GM12878 (cell line): ENCODE measurements at regions not wholly inside any gene's neighbourhood (a gene's known extent, or its start where the extent isn't known, plus 50 kb on each side); places are given as distances from the start of the nearest gene placed in this dataset.

ENCODE experiments used
- ATAC-seq: fragments of 200-7000 bp; cut with Tn5 transposase; 3 replicates; pipeline ENCODE4 v1.9.1; 2020; ENCODE audit warnings: mild to moderate bottlenecking, moderate library complexity
- BruUV-seq: library from RNA; stranded (reverse); fragments of 400-500 nt; replicated peaks from 2 replicates; lab custom pipeline; 2021; lab: Mats Ljungman, UMichigan
- CTCF ChIA-PET: fragments of 300-600 bp; sonication (Branson Sonifier 250); formaldehyde crosslinking; extraction: SDS; loops from one replicate; lab custom pipeline; 2021; ENCODE audit warnings: inconsistent platforms; lab: Yijun Ruan, JAX
- POLR2A ChIA-PET: fragments of 350-600 bp; formaldehyde crosslinking; extraction: SDS; loops from one replicate; lab custom pipeline; 2021; ENCODE audit warnings: inconsistent platforms; lab: Charles Lee
- RAD21 ChIA-PET: fragments of 300-600 bp; sonication (Branson Sonifier 250); formaldehyde crosslinking; loops from one replicate; lab custom pipeline; 2023; ENCODE audit warnings: antibody characterized with exemption; ENCODE audit not compliant: unreplicated experiment; lab: Charles Lee
- SMC1A ChIA-PET: fragments of 300-600 bp; sonication (Branson Sonifier 250); formaldehyde crosslinking; loops from one replicate; lab custom pipeline; 2023; ENCODE audit not compliant: unreplicated experiment, uncharacterized antibody; lab: Charles Lee
- DNase-seq: peaks from one replicate; pipeline ENCODE4 v3.0.0-alpha.2; 2011; ENCODE audit warnings: low read depth, low spot score
- FAIRE-seq: peaks from 3 replicates; lab custom pipeline; 2011; peaks lifted over from hg19 to GRCh38; lab: Jason Lieb, UNC
- H2AFZ ChIP-seq: 2 replicates; pipeline ENCODE4 v1.6.0; 2011; ENCODE audit warnings: low read depth, low read length, control low read depth; ENCODE audit not compliant: control insufficient read depth
- H3K27ac ChIP-seq: 2 replicates; pipeline ENCODE4 v1.5.1; 2011; ENCODE audit warnings: control low read depth; ENCODE audit not compliant: control insufficient read depth, insufficient read depth
- H3K27me3 ChIP-seq, 2 experiments: replicated peaks in 1 of 2; 2 replicates each; pipeline versions ENCODE4 v1.6.0 to v1.6.1; 2011; ENCODE audit warnings: low read length in 1 of 2; ENCODE audit not compliant: control insufficient read depth in 2 of 2, insufficient read depth in 2 of 2
- H3K36me3 ChIP-seq, 2 experiments: 2 replicates each; pipeline ENCODE4 v1.5.1; 2011; ENCODE audit warnings: low read length in 1 of 2; ENCODE audit not compliant: control insufficient read depth in 2 of 2, insufficient read depth in 2 of 2
- H3K4me1 ChIP-seq: 2 replicates; pipeline ENCODE4 v1.6.1; 2011; ENCODE audit warnings: mild to moderate bottlenecking, low read length, moderate library complexity, mixed read lengths; ENCODE audit not compliant: control insufficient read depth, insufficient read depth
- H3K4me2 ChIP-seq: 2 replicates; pipeline ENCODE4 v1.6.0; 2011; ENCODE audit warnings: control low read depth; ENCODE audit not compliant: control insufficient read depth, insufficient read depth
- H3K4me3 ChIP-seq: fragments of 200-600 bp; sonication (generic); 2 replicates; pipeline ENCODE4 v1.5.1; 2016
- H3K79me2 ChIP-seq: 2 replicates; pipeline ENCODE4 v1.6.0; 2011; ENCODE audit warnings: low read length; ENCODE audit not compliant: control insufficient read depth, insufficient read depth
- H3K9ac ChIP-seq: 2 replicates; pipeline ENCODE4 v1.8.0; 2011; ENCODE audit warnings: low read length, control low read depth, mixed read lengths; ENCODE audit not compliant: control insufficient read depth, insufficient read depth
- H3K9me3 ChIP-seq: replicated peaks from 3 replicates; pipeline ENCODE4 v1.5.1; 2011; ENCODE audit warnings: mild to moderate bottlenecking, low read length; ENCODE audit not compliant: control insufficient read depth, insufficient read depth
- H4K20me1 ChIP-seq: 2 replicates; pipeline ENCODE4 v1.6.0; 2011; ENCODE audit not compliant: control insufficient read depth, insufficient read depth
- CHD1 ChIP-seq: IDR thresholded peaks from 2 replicates; pipeline ENCODE4 v1.6.1; 2012; ENCODE audit warnings: low read depth, low read length, improper control_type of control experiment
- CREM ChIP-seq: IDR thresholded peaks from 2 replicates; pipeline ENCODE4 v1.6.1; 2014; ENCODE audit warnings: antibody characterized with exemption, low read depth
- ETV6 ChIP-seq, 2 experiments: fragments of 450-650 bp in 1 of 2; IDR thresholded peaks in 1 of 2; conservative IDR thresholded peaks in 1 of 2; 2 replicates each; pipeline ENCODE4 v1.6.1; 2014; ENCODE audit warnings: antibody characterized with exemption in 1 of 2, borderline replicate concordance in 1 of 2, low read depth in 1 of 2, mild to moderate bottlenecking in 1 of 2, moderate library complexity in 1 of 2
- EZH2 ChIP-seq: IDR thresholded peaks from 2 replicates; pipeline ENCODE4 v1.6.1; 2012; ENCODE audit warnings: low read depth, mild to moderate bottlenecking, control low read depth, inconsistent platforms, low read length, borderline replicate concordance; ENCODE audit not compliant: control insufficient read depth
- FOS ChIP-seq: IDR thresholded peaks from 3 replicates; pipeline ENCODE4 v1.6.1; 2011; ENCODE audit warnings: borderline replicate concordance; ENCODE audit not compliant: insufficient read length; ENCODE audit errors: extremely low read depth
- KAT2A ChIP-seq: conservative IDR thresholded peaks from 2 replicates; pipeline ENCODE4 v1.6.1; 2011; ENCODE audit warnings: low read depth, low read length; ENCODE audit not compliant: control insufficient read depth
- NFIC ChIP-seq: IDR thresholded peaks from 2 replicates; pipeline ENCODE4 v1.6.1; 2012; ENCODE audit warnings: low read depth, mild to moderate bottlenecking, inconsistent platforms, low read length, moderate library complexity
- PML ChIP-seq: IDR thresholded peaks from 2 replicates; pipeline ENCODE4 v1.6.1; 2012; ENCODE audit warnings: low read length, inconsistent platforms
- POLR2AphosphoS2 ChIP-seq: IDR thresholded peaks from 2 replicates; pipeline ENCODE4 v1.6.1; 2011; ENCODE audit warnings: low read depth, mild to moderate bottlenecking, low read length, improper control_type of control experiment, moderate library complexity
- SIX5 ChIP-seq: IDR thresholded peaks from 2 replicates; pipeline ENCODE4 v1.6.1; 2011; ENCODE audit warnings: mild to moderate bottlenecking, low read depth, low read length, moderate library complexity; ENCODE audit not compliant: severe bottlenecking
- SPI1 ChIP-seq: IDR thresholded peaks from 2 replicates; pipeline ENCODE4 v1.6.1; 2011; ENCODE audit warnings: low read depth, mild to moderate bottlenecking, low read length, moderate library complexity, borderline replicate concordance; ENCODE audit not compliant: insufficient read depth
- WGBS: methylation state at CpG from one replicate; pipeline ENCODE4 v1.1.6; 2016; ENCODE audit warnings: low lambda C conversion rate; ENCODE audit not compliant: insufficient replicate concordance, insufficient coverage; ENCODE audit errors: missing lambda C conversion rate; 5-methylcytosine and 5-hydroxymethylcytosine counted together
- in situ Hi-C: fragments of 300-500 bp; cut with MboI; formaldehyde crosslinking; loops from 9 replicates; pipeline ENCODE4 v1.14.3; 2018; ENCODE audit warnings: mixed read lengths
- intact Hi-C: fragments of 100-400 bp; cut with micrococcal nuclease; formaldehyde crosslinking; loops from one replicate; pipeline ENCODE4 v1.14.2; 2022; ENCODE audit not compliant: unreplicated experiment
- TF ChIP-seq, protein P1 (sequence below): IDR thresholded peaks from 2 replicates; pipeline ENCODE4 v1.6.1; 2011; ENCODE audit warnings: borderline replicate concordance, low read depth, mild to moderate bottlenecking, moderate library complexity, low read length; ENCODE audit not compliant: insufficient read depth, poor library complexity, severe bottlenecking
- TF ChIP-seq, protein P2 (sequence below): fragments of 450-650 bp; IDR thresholded peaks from 2 replicates; pipeline ENCODE4 v1.6.1; 2018; ENCODE audit warnings: mild to moderate bottlenecking, low read depth, moderate library complexity; ENCODE audit not compliant: partially characterized antibody
- TF ChIP-seq, protein P3 (sequence below), 3 experiments: IDR thresholded peaks in 2 of 3; conservative IDR thresholded peaks in 1 of 3; 2 replicates each; pipeline ENCODE4 v1.5.1; 2011; ENCODE audit warnings: low read depth in 3 of 3, low read length in 3 of 3, mild to moderate bottlenecking in 3 of 3, control low read depth in 2 of 3, moderate library complexity in 2 of 3, inconsistent platforms in 1 of 3, mixed read lengths in 1 of 3; ENCODE audit not compliant: control insufficient read depth in 2 of 3, insufficient read depth in 1 of 3; ENCODE audit errors: extremely low read depth in 1 of 3

DNA sequence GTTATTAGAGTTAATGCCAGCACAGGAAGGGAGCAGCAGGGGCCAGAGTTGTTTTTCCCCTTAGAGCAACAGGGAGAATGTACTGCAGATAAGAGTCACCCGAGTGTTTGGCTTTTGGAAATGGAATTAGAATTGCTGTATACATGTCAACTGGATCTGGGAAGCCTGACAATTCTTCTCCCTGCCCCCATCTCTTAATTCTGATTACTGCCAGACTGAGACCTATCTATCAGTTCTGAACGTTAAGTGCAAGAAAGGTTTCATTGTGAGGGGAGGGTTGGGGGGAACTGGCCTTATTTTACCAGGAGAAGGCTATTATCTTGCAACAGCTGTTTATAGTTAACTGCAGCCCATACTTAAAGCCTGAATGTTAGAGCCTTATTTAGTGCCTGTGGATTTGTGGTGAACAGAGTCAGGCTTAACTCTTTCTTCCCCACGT is 424.5 kb upstream of the CDH11 start:
- H2AFZ ChIP-seq, result no peak overlapping the region
- FAIRE-seq, result no peak
- in situ Hi-C loops, result loop anchor here (10.0 kb wide), 1 partner anchor 62 kb away; no protein-coding TSS in a partner anchor
- TF ChIP-seq CREM, result no peak
- TF ChIP-seq NFIC, result no peak
- TF ChIP-seq ETV6 (conservative IDR thresholded peaks at IDR 0.05 in 1 of 2, IDR thresholded peaks at IDR 0.05 in 1 of 2; ENCODE audit: borderline replicate concordance in 1 of 2, low read depth in 1 of 2), result no peak
- TF ChIP-seq CHD1, result no peak
- TF ChIP-seq, protein P1, sequence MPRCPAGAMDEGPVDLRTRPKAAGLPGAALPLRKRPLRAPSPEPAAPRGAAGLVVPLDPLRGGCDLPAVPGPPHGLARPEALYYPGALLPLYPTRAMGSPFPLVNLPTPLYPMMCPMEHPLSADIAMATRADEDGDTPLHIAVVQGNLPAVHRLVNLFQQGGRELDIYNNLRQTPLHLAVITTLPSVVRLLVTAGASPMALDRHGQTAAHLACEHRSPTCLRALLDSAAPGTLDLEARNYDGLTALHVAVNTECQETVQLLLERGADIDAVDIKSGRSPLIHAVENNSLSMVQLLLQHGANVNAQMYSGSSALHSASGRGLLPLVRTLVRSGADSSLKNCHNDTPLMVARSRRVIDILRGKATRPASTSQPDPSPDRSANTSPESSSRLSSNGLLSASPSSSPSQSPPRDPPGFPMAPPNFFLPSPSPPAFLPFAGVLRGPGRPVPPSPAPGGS, result no peak
- TF ChIP-seq, protein P2, sequence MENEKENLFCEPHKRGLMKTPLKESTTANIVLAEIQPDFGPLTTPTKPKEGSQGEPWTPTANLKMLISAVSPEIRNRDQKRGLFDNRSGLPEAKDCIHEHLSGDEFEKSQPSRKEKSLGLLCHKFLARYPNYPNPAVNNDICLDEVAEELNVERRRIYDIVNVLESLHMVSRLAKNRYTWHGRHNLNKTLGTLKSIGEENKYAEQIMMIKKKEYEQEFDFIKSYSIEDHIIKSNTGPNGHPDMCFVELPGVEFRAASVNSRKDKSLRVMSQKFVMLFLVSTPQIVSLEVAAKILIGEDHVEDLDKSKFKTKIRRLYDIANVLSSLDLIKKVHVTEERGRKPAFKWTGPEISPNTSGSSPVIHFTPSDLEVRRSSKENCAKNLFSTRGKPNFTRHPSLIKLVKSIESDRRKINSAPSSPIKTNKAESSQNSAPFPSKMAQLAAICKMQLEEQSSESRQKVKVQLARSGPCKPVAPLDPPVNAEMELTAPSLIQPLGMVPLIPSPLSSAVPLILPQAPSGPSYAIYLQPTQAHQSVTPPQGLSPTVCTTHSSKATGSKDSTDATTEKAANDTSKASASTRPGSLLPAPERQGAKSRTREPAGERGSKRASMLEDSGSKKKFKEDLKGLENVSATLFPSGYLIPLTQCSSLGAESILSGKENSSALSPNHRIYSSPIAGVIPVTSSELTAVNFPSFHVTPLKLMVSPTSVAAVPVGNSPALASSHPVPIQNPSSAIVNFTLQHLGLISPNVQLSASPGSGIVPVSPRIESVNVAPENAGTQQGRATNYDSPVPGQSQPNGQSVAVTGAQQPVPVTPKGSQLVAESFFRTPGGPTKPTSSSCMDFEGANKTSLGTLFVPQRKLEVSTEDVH, result no peak
- no peak for TF ChIP-seq FOS
- TF ChIP-seq SIX5, result no peak
- TF ChIP-seq POLR2AphosphoS2, result no peak
- TF ChIP-seq PML, result no peak
- TF ChIP-seq KAT2A, result no peak
- no peak for TF ChIP-seq SPI1
- no peak for TF ChIP-seq EZH2
- TF ChIP-seq, protein P3, sequence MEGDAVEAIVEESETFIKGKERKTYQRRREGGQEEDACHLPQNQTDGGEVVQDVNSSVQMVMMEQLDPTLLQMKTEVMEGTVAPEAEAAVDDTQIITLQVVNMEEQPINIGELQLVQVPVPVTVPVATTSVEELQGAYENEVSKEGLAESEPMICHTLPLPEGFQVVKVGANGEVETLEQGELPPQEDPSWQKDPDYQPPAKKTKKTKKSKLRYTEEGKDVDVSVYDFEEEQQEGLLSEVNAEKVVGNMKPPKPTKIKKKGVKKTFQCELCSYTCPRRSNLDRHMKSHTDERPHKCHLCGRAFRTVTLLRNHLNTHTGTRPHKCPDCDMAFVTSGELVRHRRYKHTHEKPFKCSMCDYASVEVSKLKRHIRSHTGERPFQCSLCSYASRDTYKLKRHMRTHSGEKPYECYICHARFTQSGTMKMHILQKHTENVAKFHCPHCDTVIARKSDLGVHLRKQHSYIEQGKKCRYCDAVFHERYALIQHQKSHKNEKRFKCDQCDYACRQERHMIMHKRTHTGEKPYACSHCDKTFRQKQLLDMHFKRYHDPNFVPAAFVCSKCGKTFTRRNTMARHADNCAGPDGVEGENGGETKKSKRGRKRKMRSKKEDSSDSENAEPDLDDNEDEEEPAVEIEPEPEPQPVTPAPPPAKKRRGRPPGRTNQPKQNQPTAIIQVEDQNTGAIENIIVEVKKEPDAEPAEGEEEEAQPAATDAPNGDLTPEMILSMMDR (IDR thresholded peaks at IDR 0.05 in 2 of 3, conservative IDR thresholded peaks at IDR 0.05 in 1 of 3; ENCODE audit: control insufficient read depth in 2 of 3, extremely low read depth in 1 of 3, insufficient read depth in 1 of 3, low read depth in 3 of 3, low read length in 3 of 3), result no peak

More for the DNA sequence above, 424.5 kb upstream of the CDH11 start:
- RAD21 ChIA-PET, result no interaction called here
- Histone ChIP-seq H3K4me2 (no peak overlapping the region), H3K36me3 (no peaks in the 10 kb centered on the region), H3K9me3 (no peaks in the 10 kb centered on the region), H3K9ac (no peak overlapping the region), H3K4me1 (no peaks in the 10 kb centered on the region), H3K27ac (no peak overlapping the region), H3K27me3 (no peaks in the 10 kb centered on the region), H4K20me1 (no peaks in the 10 kb centered on the region), H3K79me2 (no peaks in the 10 kb centered on the region), H3K4me3 (no peak overlapping the region)
- POLR2A ChIA-PET, result no interaction called here
- SMC1A ChIA-PET, result no interaction called here
- 0% methylated on average over 3 of the region's 3 CpGs for WGBS
- intact Hi-C loops, result no loop called here
- DNase-seq, result no peak
- BruUV-seq, result no TSS peak
- ATAC-seq, result no peak
- CTCF ChIA-PET, result interaction anchor here (0.9 kb wide), 1 partner anchor 15 kb away, joined by 3 read pairs; no protein-coding TSS in a partner anchor
